ENCODE measurements at regions not wholly inside any gene's neighbourhood (a gene's known extent, or its start where the extent isn't known, plus 50 kb on each side); places are given as distances from the start of the nearest gene placed in this dataset.

DNA sequence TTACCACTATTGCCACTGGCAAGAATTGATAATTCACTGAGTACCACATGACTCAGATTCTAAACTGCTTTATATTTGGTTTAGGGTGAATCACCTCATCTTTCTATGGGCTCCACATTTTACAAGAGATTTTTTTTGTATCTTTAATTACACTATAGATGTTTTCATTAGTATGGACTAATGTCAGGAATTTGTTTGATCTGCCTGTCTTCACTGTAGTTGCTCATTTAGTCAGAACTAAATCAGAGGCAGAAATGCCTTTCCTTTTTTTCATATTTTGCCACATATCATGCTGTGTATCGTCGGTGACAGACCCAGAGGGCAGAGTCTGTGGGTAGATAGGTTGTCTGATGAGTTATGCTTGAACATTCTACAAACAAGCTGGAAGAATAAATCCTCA, 524.1 kb downstream of the METTL15 start:
- Histone ChIP-seq H3K27me3 (no peaks in the 10 kb centered on the region), H3K36me3 (no peaks in the 10 kb centered on the region), H3K4me3 (no peak overlapping the region), H3K9me3 (peaks cover 6% of the 10 kb centered on the region)
- DNase-seq = peak; percentile 36

DNA sequence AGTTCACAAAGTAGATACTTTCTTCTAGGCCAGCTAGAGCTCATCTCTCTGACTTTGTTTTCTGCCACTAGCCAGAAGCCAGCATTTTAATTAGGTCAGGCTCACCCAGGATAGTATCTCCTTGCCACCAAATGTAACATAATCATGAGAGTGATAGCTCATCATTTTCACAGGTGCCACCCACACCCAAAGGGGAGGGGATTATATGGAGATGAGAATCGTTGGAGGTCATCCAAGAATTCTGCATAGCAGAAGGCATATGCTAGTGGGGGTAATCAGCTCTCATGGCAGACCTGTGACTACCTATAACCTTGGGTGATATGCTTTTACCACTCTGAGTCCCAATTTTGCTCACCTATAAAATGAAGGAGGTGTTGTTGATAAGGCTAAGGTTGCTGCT, 523.0 kb downstream of the METTL15 start:
- Histone ChIP-seq H3K36me3 (no peaks in the 10 kb centered on the region), H3K9me3 (peaks cover 6% of the 10 kb centered on the region), H3K4me3 (no peak overlapping the region), H3K27me3 (no peaks in the 10 kb centered on the region)
- no peak for DNase-seq

DNA sequence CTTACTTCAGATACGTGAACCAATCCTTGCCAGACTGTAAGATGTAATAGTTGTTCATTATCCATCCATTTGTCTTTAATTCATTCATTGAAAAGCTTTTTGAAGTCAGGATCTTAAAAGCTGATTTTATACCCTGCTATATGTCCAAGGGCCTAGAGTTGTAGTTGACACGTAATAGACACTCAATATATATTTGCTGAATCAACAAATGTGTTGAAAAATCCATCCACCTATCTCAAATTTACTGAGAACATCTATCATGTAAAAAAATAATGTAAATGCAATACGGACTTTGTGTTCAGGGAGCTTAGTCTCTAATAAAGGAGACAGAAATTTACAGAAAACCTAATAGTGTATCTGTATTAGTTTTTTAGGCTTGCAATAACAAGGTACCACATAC, 521.0 kb downstream of the METTL15 start:
- DNase-seq = no peak
- peaks cover 6% of the 10 kb centered on the region for H3K9me3 ChIP-seq
- H3K36me3 ChIP-seq = no peaks in the 10 kb centered on the region
- H3K4me3 ChIP-seq = no peak overlapping the region
- no peaks in the 10 kb centered on the region for H3K27me3 ChIP-seq

DNA sequence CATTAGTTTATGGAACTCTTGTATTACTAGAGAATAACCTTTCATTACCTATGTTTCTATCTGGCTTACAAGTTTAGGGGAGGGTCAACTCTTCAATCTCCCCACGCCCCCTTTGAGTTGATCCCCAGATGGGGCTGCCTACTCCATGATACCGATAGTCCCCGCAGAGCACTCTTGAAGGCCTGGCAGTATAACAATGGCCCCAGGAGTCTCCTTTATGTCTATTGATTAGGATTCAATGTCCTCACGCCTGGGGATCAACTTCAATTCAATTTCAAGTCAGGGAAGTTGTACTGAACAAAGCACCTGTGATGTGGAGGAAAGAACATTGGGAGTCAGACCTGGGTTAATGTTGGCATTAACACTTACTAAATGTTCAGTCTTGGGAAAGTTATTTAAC, 520.2 kb downstream of the METTL15 start:
- Histone ChIP-seq H3K27me3 (no peaks in the 10 kb centered on the region), H3K36me3 (no peaks in the 10 kb centered on the region), H3K4me3 (no peak overlapping the region), H3K9me3 (peaks cover 6% of the 10 kb centered on the region)
- DNase-seq = no peak

DNA sequence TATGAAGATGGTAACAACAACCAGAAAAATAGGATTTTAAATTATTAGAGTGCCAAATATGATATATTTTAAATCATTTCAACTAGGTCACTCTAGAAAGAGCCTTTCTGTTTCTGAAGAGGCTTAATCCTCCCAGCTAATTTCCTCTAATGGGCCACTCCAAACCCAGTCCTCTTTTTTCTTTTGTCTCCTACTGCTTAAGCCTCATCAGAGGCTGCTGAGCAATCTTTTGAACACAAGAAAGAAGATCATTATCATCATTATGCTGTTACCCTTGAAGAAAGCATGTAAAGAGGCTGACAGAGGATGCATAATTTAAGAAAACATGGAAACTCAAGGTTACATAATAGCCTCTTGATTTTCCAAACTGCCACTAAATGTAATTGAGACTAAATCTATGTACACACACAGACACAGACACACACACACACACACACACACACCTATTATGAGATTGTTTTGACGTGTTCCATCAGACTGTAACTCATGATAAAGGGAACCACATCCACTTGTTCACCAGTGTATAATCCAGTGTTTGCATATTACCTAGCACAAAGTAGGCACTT, 519.6 kb downstream of the METTL15 start:
- Histone ChIP-seq H3K9me3 (peaks cover 6% of the 10 kb centered on the region), H3K4me3 (no peak overlapping the region), H3K27me3 (no peaks in the 10 kb centered on the region), H3K36me3 (no peaks in the 10 kb centered on the region)
- no peak for DNase-seq

DNA sequence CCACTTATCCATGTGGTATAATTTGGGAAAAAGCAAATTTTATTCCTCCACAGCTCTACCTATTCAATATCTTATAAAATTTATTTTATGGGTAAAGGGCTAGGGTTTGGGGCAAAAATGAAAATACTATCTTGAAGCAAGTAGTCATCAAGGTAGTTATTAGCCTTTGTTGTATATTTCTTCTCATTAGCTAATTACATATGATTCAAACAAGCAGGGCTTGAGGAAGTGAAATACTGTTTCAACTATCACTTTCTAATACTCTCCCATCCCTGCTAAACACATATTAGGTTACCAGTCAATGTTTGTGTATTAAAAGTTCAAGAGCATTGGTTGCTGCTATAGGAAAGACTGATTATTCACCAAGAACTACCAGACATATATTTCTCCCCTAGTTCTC, 517.3 kb downstream of the METTL15 start:
- Histone ChIP-seq H3K9me3 (peaks cover 6% of the 10 kb centered on the region), H3K27me3 (no peaks in the 10 kb centered on the region), H3K36me3 (no peaks in the 10 kb centered on the region), H3K4me3 (no peak overlapping the region)
- DNase-seq = no peak

DNA sequence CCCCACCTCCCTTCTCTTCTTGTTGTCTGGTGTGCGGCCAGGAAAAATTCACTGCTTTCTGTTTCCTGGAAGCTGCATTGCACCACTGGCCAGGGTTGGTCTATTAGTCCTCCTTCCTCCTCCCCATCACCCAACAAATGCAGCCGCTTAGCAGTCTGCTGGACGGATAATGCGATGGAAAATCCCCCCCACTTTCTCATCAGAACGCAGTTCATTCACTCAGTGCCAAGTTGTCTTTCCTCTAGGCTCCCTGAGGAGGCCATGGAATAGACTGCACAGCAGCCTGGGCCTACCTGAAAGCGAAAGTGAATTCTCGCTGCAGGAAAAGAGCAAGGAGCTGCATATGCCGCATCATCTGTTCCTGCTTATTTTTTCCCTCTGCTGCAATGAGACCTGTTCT, 513.6 kb downstream of the METTL15 start:
- Histone ChIP-seq H3K9me3 (no peaks in the 10 kb centered on the region), H3K36me3 (no peaks in the 10 kb centered on the region), H3K27me3 (no peaks in the 10 kb centered on the region), H3K4me3 (no peak overlapping the region)
- no peak for DNase-seq

DNA sequence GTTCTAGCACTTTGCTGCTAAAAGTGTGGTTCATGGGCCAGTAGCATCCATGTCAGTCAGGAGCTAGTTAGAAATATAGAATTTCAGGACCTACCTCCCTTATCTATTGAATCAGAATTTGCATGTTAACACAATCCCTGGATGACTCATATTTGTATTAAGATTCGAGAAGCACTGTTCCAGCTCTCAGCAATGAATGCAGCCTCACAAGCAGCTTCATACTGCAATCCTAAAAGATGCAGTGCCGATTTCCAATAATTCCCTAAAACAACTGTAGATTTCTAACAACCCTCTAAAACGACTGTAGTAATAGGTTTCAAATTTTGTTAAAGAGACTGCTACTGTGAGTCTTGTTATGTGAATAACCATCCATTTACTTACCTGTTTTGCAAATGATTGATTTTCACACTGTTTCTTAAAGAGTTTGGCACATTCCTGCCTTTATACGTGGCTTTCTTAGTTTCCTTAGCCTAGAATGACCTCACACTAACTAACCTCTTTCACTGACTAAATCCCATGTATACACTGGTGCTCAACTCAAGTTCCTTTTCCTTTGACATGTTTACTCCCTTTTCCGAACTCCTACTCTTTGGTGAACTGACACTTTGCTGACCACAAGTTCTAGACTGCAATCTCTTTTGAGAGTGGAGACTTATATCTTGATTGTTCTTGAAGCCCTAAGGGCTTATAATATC, 511.8 kb downstream of the METTL15 start:
- Histone ChIP-seq H3K27me3 (no peaks in the 10 kb centered on the region), H3K9me3 (no peaks in the 10 kb centered on the region), H3K36me3 (no peaks in the 10 kb centered on the region), H3K4me3 (no peak overlapping the region)
- no peak for DNase-seq

DNA sequence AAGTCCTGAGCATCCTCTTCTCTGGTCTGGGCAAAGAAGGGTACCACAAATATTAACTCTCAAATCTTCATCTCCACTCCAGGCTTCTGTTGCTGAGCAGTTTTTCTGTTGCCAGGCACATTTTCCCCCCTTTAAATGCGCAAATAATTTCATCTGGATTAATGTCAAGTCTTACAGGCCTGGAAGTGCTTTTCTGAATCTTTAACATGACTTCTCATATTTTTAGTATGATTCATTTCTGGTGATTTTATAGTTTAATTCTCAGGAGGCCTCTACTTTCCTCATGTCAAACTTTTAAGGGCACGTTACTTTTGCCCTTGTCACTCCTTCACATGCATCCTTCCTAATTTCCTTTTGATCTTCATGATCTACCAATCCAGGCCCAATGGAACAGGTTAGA, 510.2 kb downstream of the METTL15 start:
- Histone ChIP-seq H3K9me3 (no peaks in the 10 kb centered on the region; the same call in 1 of the 2 replicates), H3K4me3 (no peak overlapping the region), H3K27me3 (no peaks in the 10 kb centered on the region), H3K36me3 (no peaks in the 10 kb centered on the region)
- no peak for DNase-seq

DNA sequence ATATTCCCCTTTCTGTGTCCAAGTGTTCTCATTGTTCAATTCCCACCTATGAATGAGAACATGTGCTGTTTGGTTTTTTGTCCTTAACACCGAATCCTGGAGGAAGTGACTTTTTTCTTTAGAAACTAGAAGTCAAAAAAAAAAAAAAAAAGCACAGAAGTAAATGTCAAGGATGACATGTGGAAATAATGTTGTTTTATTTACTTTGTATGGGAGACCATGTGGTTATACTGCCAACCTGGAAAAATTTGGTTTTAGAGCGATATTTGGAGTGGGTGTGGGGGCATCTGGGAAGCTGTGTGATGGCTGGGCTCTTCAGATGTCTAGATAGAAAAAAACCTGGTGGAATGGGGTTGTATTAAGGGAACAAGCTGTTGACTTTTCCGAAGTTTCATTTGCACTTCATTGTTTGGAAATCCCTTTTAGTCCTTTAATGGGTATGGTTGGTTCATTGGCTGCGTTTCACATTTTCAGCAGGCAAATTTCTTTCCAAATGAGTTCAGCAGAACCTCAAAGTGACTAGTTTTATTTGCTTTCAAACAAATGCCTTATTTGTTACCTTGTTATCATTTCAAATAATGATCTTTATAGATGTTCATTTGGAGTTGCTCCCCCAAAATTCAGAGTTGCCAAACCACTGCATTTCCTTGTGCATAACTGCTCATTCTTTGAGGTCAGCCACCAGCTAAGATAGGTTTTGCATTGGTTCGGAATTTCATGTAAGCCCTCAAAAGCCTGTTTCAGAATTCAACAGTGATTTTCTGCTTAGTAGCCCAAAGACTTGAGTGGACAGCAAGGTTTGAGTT, 508.2 kb downstream of the METTL15 start:
- Histone ChIP-seq H3K4me3 (no peak overlapping the region), H3K27me3 (no peaks in the 10 kb centered on the region), H3K36me3 (no peaks in the 10 kb centered on the region), H3K9me3 (peaks cover 2% of the 10 kb centered on the region; the same call in 1 of the 2 replicates)
- DNase-seq = no peak

DNA sequence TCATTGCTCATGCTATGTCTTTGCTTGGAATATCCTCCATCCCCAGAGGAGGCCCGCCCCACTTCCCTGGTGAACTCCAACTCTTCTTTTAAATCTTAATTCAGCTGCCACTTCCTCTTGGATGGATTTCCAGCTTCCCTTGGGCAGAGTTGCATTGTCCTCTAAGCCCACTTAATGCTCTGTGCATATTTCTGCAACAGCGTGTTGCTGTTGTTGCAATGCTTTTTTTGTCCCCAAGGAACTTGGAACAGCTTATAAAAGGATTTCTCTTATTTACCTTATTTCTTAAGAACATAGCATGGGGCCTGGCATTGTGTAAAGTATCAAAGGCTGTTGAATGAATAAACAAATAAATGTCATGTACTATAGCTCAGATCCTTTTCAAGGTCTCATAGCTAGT, 507.4 kb downstream of the METTL15 start:
- no peaks in the 10 kb centered on the region for H3K36me3 ChIP-seq
- peak; percentile 81 for DNase-seq
- no peak overlapping the region for H3K4me3 ChIP-seq
- H3K9me3 ChIP-seq = peaks cover 2% of the 10 kb centered on the region; the same call in 1 of the 2 replicates
- no peaks in the 10 kb centered on the region for H3K27me3 ChIP-seq

DNA sequence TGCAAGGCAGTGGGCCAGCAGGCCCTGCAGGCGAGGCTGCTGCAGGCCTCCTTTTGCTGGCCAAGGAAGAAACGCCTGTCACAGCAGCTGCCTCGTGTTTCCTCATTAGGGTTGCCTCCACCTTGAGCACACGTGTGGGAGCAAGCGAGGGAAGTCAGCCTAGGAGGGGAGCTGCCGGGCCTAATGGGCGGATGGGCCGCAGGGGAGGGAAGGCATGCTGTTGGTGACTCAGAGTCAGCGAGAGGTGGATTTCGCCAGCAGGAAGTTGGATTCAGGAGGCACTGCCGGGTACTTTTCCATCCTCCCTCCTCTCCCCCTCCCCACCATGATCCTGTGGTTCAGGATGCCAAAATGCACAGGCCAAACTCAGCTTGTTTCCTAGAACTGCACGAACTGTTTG, 498.7 kb downstream of the METTL15 start:
- Histone ChIP-seq H3K36me3 (no peaks in the 10 kb centered on the region), H3K4me3 (no peak overlapping the region), H3K9me3 (peaks cover 3% of the 10 kb centered on the region; the same call in 1 of the 2 replicates), H3K27me3 (no peaks in the 10 kb centered on the region)
- DNase-seq = peak; percentile 6

DNA sequence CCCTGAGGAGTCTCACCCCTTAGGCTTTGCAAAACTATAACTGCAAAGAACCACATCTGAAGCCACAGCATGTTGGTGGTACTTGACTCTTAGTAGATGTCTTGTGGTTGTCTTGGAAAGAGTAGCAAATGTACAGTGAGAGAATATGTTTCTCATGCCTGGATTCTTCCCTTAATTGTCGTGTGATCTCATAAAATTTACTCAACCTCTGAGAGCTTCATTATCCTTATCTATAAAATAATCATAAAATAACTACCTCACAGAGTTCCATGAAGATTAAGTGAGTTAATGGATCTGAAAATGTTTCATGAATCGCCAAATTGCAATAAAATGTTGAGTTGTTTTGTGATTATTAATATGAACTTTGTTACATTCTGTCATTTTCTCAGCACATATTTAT, 491.5 kb downstream of the METTL15 start:
- Histone ChIP-seq H3K9me3 (peaks cover 3% of the 10 kb centered on the region; the same call in 1 of the 2 replicates), H3K27me3 (no peaks in the 10 kb centered on the region), H3K4me3 (no peak overlapping the region), H3K36me3 (no peaks in the 10 kb centered on the region)
- no peak for DNase-seq

DNA sequence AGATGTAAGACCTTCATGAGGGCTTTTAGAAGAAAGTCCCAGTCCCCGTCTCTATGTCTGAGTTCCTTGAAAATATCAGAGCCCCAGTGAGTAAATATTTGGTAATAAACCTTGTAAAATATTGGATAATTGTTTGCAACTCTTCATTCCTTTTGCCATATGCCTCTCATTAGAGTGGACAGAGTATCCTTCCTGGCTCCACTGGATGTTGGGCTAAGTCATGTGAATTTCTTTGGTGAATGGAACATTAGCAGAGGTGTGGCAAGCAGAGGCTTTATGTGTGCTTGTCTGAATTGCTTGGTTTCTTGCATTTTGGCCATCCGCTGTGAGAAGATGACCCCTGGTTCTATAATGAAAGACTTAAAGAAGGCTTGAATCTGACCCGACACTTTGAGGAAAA, 490.3 kb downstream of the METTL15 start:
- Histone ChIP-seq H3K27me3 (no peaks in the 10 kb centered on the region), H3K36me3 (no peaks in the 10 kb centered on the region), H3K9me3 (peaks cover 5% of the 10 kb centered on the region; the same call in 1 of the 2 replicates), H3K4me3 (no peak overlapping the region)
- no peak for DNase-seq

DNA sequence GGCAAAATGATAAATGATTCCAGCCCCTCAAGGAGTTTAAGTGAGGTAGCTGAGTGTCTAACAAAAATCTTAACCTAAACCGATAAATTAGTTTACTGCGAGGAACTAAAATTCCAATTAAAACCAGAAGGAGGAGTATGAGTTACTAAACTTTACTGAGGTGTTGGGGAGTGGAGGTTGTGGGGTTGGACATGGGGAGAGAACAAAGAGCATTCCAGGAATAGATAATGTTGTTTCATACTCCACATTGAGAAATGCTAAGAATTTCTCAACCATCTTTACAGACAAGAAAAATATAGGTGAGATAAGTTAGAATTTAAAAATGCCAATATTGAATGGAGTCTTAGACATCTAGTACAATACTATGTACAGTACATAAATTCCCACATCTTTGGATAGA, 488.6 kb downstream of the METTL15 start:
- Histone ChIP-seq H3K9me3 (peaks cover 5% of the 10 kb centered on the region; the same call in 1 of the 2 replicates), H3K36me3 (no peaks in the 10 kb centered on the region), H3K4me3 (no peak overlapping the region), H3K27me3 (no peaks in the 10 kb centered on the region)
- no peak for DNase-seq

DNA sequence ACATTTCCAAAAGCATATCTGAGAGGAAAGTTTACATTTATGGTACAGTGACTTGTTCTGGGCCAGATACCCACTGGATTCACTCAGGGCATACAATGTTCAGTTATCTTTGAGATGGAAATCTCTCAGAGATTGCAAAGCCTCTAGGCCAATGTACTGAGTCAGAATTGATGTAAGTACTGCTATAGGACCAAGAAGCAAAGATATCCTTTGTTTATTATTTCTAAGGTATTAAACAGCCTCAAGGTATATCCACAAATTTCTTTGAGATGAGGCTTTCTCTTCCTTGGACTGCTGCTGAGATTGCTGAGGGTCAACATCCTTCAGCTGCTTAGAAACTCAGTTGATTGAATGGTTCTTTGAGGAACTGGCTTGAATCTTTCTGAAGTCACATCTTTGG, 484.0 kb downstream of the METTL15 start:
- no peaks in the 10 kb centered on the region for H3K36me3 ChIP-seq

DNA sequence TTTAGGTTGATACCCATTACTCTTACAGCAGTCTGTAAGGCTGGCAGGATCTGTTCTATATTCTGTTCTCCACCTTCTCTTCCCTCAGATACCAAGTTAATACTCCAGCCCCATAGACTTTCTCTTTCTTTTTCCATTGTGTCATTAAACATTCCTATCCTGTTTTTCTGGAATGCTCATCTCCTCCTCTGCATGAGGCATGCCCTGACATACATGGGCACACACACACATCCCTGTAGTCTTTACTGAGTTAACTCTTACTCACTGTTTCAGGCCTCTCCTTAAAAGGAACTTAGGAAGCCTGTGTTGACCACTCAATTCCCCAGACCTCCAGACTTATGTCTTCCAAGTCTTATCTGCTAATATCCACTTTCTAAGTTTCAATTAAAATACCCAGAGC, 476.8 kb downstream of the METTL15 start:
- Histone ChIP-seq H3K4me3 (no peak overlapping the region), H3K36me3 (no peaks in the 10 kb centered on the region), H3K9me3 (no peaks in the 10 kb centered on the region), H3K27me3 (no peaks in the 10 kb centered on the region)
- no peak for DNase-seq

More for the DNA sequence above, 484.0 kb downstream of the METTL15 start:
- Histone ChIP-seq H3K4me3 (no peak overlapping the region), H3K9me3 (peaks cover 5% of the 10 kb centered on the region; the same call in 1 of the 2 replicates), H3K27me3 (no peaks in the 10 kb centered on the region)
- no peak for DNase-seq
